Activated CD4-positive, alpha-beta T cell treated with anti-CD3 and anti-CD28 coated beads for 36 hours (primary cell): ENCODE measurements at regions not wholly inside any gene's neighbourhood (a gene's known extent, or its start where the extent isn't known, plus 50 kb on each side); places are given as distances from the start of the nearest gene placed in this dataset.

Experiments
- ATAC-seq: fragments of 200-7000 bp; cut with Tn5 transposase; one replicate; pipeline ENCODE4 v1.10.0; 2021; ENCODE audit warnings: mild to moderate bottlenecking, moderate library complexity
- CTCF ChIA-PET: fragments of 350-600 bp; sonication (Branson Sonifier 250); formaldehyde crosslinking; loops from one replicate; lab custom pipeline; 2021; ENCODE audit warnings: antibody characterized with exemption; lab: Charles Lee
- POLR2A ChIA-PET: fragments of 350-600 bp; sonication (Branson Sonifier 250); formaldehyde crosslinking; loops from one replicate; lab custom pipeline; 2021; ENCODE audit warnings: antibody characterized with exemption, inconsistent platforms; lab: Charles Lee
- DNase-seq: peaks from one replicate; pipeline ENCODE4 v3.0.0-alpha.2; 2020
- H3K27ac Mint-ChIP-seq: one replicate; pipeline ENCODE4 v1.8.0; 2021; ENCODE audit warnings: mixed read lengths
- H3K27me3 Mint-ChIP-seq: one replicate; pipeline ENCODE4 v1.8.0; 2021; ENCODE audit warnings: mixed read lengths
- H3K36me3 Mint-ChIP-seq: one replicate; pipeline ENCODE4 v1.8.0; 2021; ENCODE audit warnings: low read depth, mixed read lengths
- H3K4me1 Mint-ChIP-seq: one replicate; pipeline ENCODE4 v1.8.0; 2021; ENCODE audit warnings: mixed read lengths
- H3K4me3 Mint-ChIP-seq: one replicate; pipeline ENCODE4 v1.8.0; 2021; ENCODE audit warnings: mild to moderate bottlenecking, moderate library complexity, mixed read lengths
- H3K9me3 Mint-ChIP-seq: one replicate; pipeline ENCODE4 v1.8.0; 2021; ENCODE audit warnings: low read depth, mixed read lengths
- intact Hi-C, 2 experiments: fragments of 100-400 bp; cut with DNase I in 1 of 2; cut with micrococcal nuclease in 1 of 2; formaldehyde crosslinking; loops; one replicate each; pipeline versions ENCODE4 v1.14.2 to v1.15.1; 2022 to 2024; cut with DNase I, micrococcal nuclease

- H3K27me3 Mint-ChIP-seq = no peaks in the 10 kb centered on the region
- ChIA-PET CTCF (no interaction called here), POLR2A (no interaction called here)
- peaks cover 4% of the 10 kb centered on the region for H3K9me3 Mint-ChIP-seq
- ATAC-seq = no peak
- intact Hi-C loops = no loop called here
- no peak for DNase-seq
- H3K4me1 Mint-ChIP-seq = no peaks in the 10 kb centered on the region
- no peak overlapping the region for H3K4me3 Mint-ChIP-seq
- no peak overlapping the region for H3K27ac Mint-ChIP-seq
- H3K36me3 Mint-ChIP-seq = no peaks in the 10 kb centered on the region
These were observed 833.4 kb upstream of the ADGRL4 start for GRCh38 chr1:79839882-79840281.

GRCh38 chr1:79827446-79827845 lies 820.9 kb upstream of the ADGRL4 start:
- ATAC-seq (no peak), DNase-seq (no peak)
- H3K27me3 Mint-ChIP-seq = no peaks in the 10 kb centered on the region
- ChIA-PET CTCF (interaction anchor here (0.6 kb wide), 1 partner anchor 870 kb away, joined by 3 read pairs; no protein-coding TSS in a partner anchor), POLR2A (no interaction called here)
- H3K27ac Mint-ChIP-seq = no peak overlapping the region
- H3K36me3 Mint-ChIP-seq = no peaks in the 10 kb centered on the region
- H3K4me1 Mint-ChIP-seq = no peaks in the 10 kb centered on the region
- no peak overlapping the region for H3K4me3 Mint-ChIP-seq
- H3K9me3 Mint-ChIP-seq = no peaks in the 10 kb centered on the region
- intact Hi-C loops = no loop called here

DNA sequence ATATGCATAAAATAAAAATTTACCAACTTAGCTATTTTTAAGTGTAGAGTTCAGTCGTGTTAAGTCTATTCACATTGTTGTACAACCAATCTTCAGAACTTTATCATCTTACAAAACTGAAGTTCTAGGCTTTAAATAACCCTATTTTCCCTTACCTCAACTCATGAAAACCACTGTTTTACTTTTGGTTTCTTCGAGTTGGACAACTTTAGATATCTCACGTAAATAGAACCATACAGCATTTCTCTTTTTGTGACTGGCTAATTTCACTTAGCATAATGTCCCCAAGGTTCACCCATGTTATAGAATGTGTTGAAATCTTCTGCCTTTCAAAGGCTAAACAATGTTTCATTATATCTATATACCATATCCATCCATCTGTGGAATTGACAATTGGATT lies 819.0 kb upstream of the ADGRL4 start:
- no peaks in the 10 kb centered on the region for H3K9me3 Mint-ChIP-seq

GRCh38 chr1:79822053-79822452 lies 815.5 kb upstream of the ADGRL4 start:
- no peaks in the 10 kb centered on the region for H3K36me3 Mint-ChIP-seq
- H3K27ac Mint-ChIP-seq = no peak overlapping the region
- H3K4me3 Mint-ChIP-seq = no peak overlapping the region
- intact Hi-C loops = no loop called here
- CTCF ChIA-PET = no interaction called here
- H3K9me3 Mint-ChIP-seq = no peaks in the 10 kb centered on the region
- H3K4me1 Mint-ChIP-seq = no peaks in the 10 kb centered on the region
- POLR2A ChIA-PET = no interaction called here
- ATAC-seq = no peak
- DNase-seq = no peak
- H3K27me3 Mint-ChIP-seq = no peaks in the 10 kb centered on the region

More for the DNA sequence above, 819.0 kb upstream of the ADGRL4 start:
- no peak overlapping the region for H3K4me3 Mint-ChIP-seq
- H3K27me3 Mint-ChIP-seq = no peaks in the 10 kb centered on the region
- H3K4me1 Mint-ChIP-seq = no peaks in the 10 kb centered on the region
- ChIA-PET POLR2A (no interaction called here), CTCF (no interaction called here)
- no peak for ATAC-seq
- no peak for DNase-seq
- no peak overlapping the region for H3K27ac Mint-ChIP-seq
- H3K36me3 Mint-ChIP-seq = no peaks in the 10 kb centered on the region
- intact Hi-C loops = no loop called here

DNA sequence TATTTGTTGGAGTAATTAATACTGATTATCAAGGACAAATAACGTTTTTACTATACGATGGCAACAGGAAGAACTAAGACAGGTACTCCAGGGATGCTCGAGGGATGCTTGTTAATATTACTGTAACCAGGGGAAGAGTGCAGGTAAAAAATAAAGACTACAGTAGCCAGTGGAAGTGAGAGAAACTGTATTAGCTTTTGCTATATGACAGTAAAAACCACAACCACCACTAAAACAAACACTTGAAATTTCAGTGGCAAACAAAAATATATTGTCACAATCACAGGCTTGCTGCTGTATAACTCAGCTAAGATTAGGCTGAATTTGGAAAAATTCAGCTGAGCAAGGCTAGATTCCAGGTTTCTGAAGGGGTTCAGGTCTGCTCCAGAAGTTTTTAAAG lies 812.6 kb upstream of the ADGRL4 start:
- ChIA-PET POLR2A (no interaction called here), CTCF (no interaction called here)
- ATAC-seq (no peak), DNase-seq (no peak)
- Mint-ChIP-seq H3K36me3 (no peaks in the 10 kb centered on the region), H3K4me1 (no peaks in the 10 kb centered on the region), H3K9me3 (peaks cover 3% of the 10 kb centered on the region), H3K27ac (no peak overlapping the region), H3K4me3 (no peak overlapping the region), H3K27me3 (no peaks in the 10 kb centered on the region)
- intact Hi-C loops = no loop called here

GRCh38 chr1:79817031-79817560 lies 810.6 kb upstream of the ADGRL4 start:
- no peaks in the 10 kb centered on the region for H3K36me3 Mint-ChIP-seq
- ChIA-PET CTCF (no interaction called here), POLR2A (no interaction called here)
- no peaks in the 10 kb centered on the region for H3K4me1 Mint-ChIP-seq
- H3K4me3 Mint-ChIP-seq = no peak overlapping the region
- ATAC-seq (no peak), DNase-seq (no peak)
- intact Hi-C loops = no loop called here
- no peaks in the 10 kb centered on the region for H3K27me3 Mint-ChIP-seq
- H3K9me3 Mint-ChIP-seq = peaks cover 3% of the 10 kb centered on the region
- H3K27ac Mint-ChIP-seq = no peak overlapping the region

DNA sequence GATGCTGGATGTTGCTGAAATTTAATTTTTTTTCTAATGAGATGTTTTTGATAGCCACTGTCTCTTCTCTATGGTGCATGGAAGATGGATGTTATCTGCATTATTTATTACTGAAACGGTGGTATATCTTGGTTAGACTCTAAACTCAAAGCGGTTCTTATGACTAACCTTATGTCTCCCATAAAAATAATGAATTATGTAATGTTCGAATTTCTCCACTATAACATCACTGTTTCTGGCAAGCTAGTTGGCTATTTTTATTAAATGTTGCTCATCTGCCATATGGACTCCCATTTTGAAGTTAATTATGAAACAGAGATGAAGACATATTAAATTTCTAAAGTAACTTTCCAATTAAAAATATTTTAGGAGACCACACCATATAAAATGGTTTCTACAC lies 808.6 kb upstream of the ADGRL4 start:
- ATAC-seq (no peak), DNase-seq (no peak)
- Mint-ChIP-seq H3K36me3 (no peaks in the 10 kb centered on the region), H3K4me1 (no peaks in the 10 kb centered on the region), H3K27me3 (no peaks in the 10 kb centered on the region), H3K27ac (no peak overlapping the region), H3K9me3 (peaks cover 5% of the 10 kb centered on the region), H3K4me3 (no peak overlapping the region)
- intact Hi-C loops = no loop called here
- CTCF ChIA-PET = no interaction called here
- POLR2A ChIA-PET = no interaction called here

GRCh38 chr1:79811173-79811572 lies 804.6 kb upstream of the ADGRL4 start:
- Mint-ChIP-seq H3K4me3 (no peak overlapping the region), H3K27me3 (no peaks in the 10 kb centered on the region), H3K9me3 (peaks cover 10% of the 10 kb centered on the region), H3K27ac (no peak overlapping the region), H3K4me1 (no peaks in the 10 kb centered on the region), H3K36me3 (no peaks in the 10 kb centered on the region)
- ChIA-PET POLR2A (no interaction called here), CTCF (no interaction called here)
- intact Hi-C loops = no loop called here
- no peak for DNase-seq
- no peak for ATAC-seq

DNA sequence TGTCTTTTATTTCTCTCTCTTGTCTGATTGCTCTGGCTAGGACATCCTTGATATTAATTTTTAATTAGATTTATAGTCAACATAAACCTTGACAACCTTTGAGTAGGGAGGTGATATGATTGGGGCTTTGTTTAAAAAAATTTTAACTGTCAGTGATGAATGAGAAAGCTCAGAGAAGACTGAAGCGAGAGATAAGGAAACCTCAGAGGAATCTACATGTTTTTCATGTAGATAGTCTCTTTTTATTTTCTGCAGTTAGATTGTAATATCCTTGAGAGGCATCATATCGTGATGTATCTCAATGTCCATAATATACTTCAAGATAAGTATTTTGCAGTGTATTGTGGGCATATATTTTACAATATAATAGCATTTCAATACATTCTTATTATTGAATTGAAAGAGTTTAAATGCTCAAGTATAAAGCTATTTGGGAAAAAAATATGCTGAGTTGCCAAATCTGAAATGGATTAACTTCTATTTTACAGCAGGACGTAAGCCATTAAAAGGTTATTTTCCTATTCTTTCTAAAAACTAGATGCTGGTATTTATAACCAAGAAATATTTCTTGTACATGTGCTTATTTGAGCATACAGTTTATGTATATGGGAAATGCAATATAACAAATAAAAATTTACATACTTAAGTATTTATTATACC lies 802.4 kb upstream of the ADGRL4 start:
- CTCF ChIA-PET = no interaction called here

DNA sequence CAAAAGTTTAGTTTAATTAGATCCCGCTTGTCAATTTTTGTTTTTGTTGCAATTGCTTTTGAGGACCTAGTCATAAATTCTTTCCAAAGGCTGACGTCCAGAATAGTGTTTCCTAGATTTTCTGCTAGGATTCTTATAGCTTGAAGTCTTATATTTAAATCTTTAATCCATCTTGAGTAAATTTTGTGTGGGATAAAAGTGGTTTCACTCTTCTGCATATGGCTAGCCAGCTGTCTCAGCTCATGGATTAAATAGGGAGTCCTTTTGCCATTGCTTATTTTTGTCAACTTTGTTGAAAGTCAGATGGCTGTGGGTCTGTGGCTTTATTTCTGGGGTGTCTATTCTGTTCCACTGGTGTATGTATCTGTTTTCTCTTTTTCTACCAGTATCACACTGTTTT lies 801.3 kb upstream of the ADGRL4 start:
- ChIA-PET POLR2A (no interaction called here), CTCF (no interaction called here)
- ATAC-seq (no peak), DNase-seq (no peak)
- peaks cover 12% of the 10 kb centered on the region for H3K9me3 Mint-ChIP-seq
- no peak overlapping the region for H3K27ac Mint-ChIP-seq
- no peaks in the 10 kb centered on the region for H3K27me3 Mint-ChIP-seq
- no peaks in the 10 kb centered on the region for H3K36me3 Mint-ChIP-seq
- intact Hi-C loops = no loop called here
- no peak overlapping the region for H3K4me3 Mint-ChIP-seq
- no peaks in the 10 kb centered on the region for H3K4me1 Mint-ChIP-seq

More for the DNA sequence above, 802.4 kb upstream of the ADGRL4 start:
- intact Hi-C loops = no loop called here
- no peak for DNase-seq
- POLR2A ChIA-PET = no interaction called here
- no peak for ATAC-seq
- Mint-ChIP-seq H3K9me3 (peaks cover 10% of the 10 kb centered on the region), H3K27ac (no peak overlapping the region), H3K4me3 (no peak overlapping the region), H3K27me3 (no peaks in the 10 kb centered on the region), H3K36me3 (no peaks in the 10 kb centered on the region), H3K4me1 (no peaks in the 10 kb centered on the region)

- no peak overlapping the region for H3K27ac Mint-ChIP-seq
These were observed 791.0 kb upstream of the ADGRL4 start for GRCh38 chr1:79797487-79797886.

GRCh38 chr1:79796434-79796833 lies 789.9 kb upstream of the ADGRL4 start:
- no peak for ATAC-seq
- Mint-ChIP-seq H3K4me3 (no peak overlapping the region), H3K9me3 (peaks cover 9% of the 10 kb centered on the region), H3K27me3 (no peaks in the 10 kb centered on the region), H3K4me1 (no peaks in the 10 kb centered on the region), H3K27ac (no peak overlapping the region), H3K36me3 (no peaks in the 10 kb centered on the region)
- ChIA-PET CTCF (no interaction called here), POLR2A (no interaction called here)
- intact Hi-C loops = no loop called here
- no peak for DNase-seq

More at GRCh38 chr1:79797487-79797886, 791.0 kb upstream of the ADGRL4 start:
- DNase-seq = no peak
- Mint-ChIP-seq H3K36me3 (no peaks in the 10 kb centered on the region), H3K4me1 (no peaks in the 10 kb centered on the region), H3K9me3 (peaks cover 9% of the 10 kb centered on the region), H3K27me3 (no peaks in the 10 kb centered on the region), H3K4me3 (no peak overlapping the region)
- POLR2A ChIA-PET = no interaction called here
- intact Hi-C loops = no loop called here
- no peak for ATAC-seq
- CTCF ChIA-PET = no interaction called here
